Pancreas (tissue), 10 donors: ENCODE measurements at regions not wholly inside any gene's neighbourhood (a gene's known extent, or its start where the extent isn't known, plus 50 kb on each side); places are given as distances from the start of the nearest gene placed in this dataset.
A peak's percentile ranks its signal among the peaks of the same experiment; 100 is the strongest.

Experiments
- ATAC-seq, 4 donors: fragments of 200-7000 bp; cut with Tn5 transposase; one replicate each; pipeline versions ENCODE4 v1.8.0 to v1.9.1; 2020; ENCODE audit warnings: mild to moderate bottlenecking in 4 of 4, moderate library complexity in 4 of 4
- DNase-seq, 6 donors: peaks; one replicate each; pipeline ENCODE4 v3.0.0-alpha.2; 2020
- FAIRE-seq: peaks from 2 replicates; lab custom pipeline; 2012; peaks lifted over from hg19 to GRCh38; lab: Jason Lieb, UNC
- H3K27ac ChIP-seq, 4 donors: fragments of 200-600 bp; sonication (generic); 1 replicate in 3 of 4; 2 replicates in 1 of 4; pipeline versions ENCODE4 v1.5.0 to v1.8.0; 2020
- H3K27me3 ChIP-seq, 4 donors: fragments of 200-600 bp; one replicate each; pipeline ENCODE4 v1.8.0; 2021
- H3K36me3 ChIP-seq, 3 donors: fragments of 200-600 bp; sonication (generic) in 1 of 3; one replicate each; pipeline versions ENCODE4 v1.5.0 to v1.8.0; 2020 to 2021
- H3K4me1 ChIP-seq, 3 donors: fragments of 200-600 bp; one replicate each; pipeline ENCODE4 v1.8.0; 2021
- H3K4me3 ChIP-seq, 4 donors: fragments of 200-600 bp; sonication (generic) in 2 of 4; one replicate each; pipeline versions ENCODE4 v1.5.0 to v1.8.0; 2020 to 2021
- H3K9me3 ChIP-seq, 4 donors: fragments of 200-600 bp; one replicate each; pipeline ENCODE4 v1.8.0; 2021
- WGBS, 2 donors: extraction: QIAGEN DNeasy Blood & Tissue Kit; methylation state at CpG; one replicate each; pipeline ENCODE4 v1.1.7; 2013; 5-methylcytosine and 5-hydroxymethylcytosine counted together
- intact Hi-C, 3 donors: fragments of 100-400 bp; cut with DNase I; formaldehyde crosslinking; loops; one replicate each; pipeline versions ENCODE4 v1.11.1 to v1.14.2; 2022
- TF ChIP-seq, protein P1 (sequence below), 4 donors: fragments of 200-600 bp; sonication (generic) in 3 of 4; IDR thresholded peaks; one replicate each; pipeline versions ENCODE4 v1.5.0 to v1.8.0; 2021; ENCODE audit warnings: antibody characterized with exemption in 4 of 4
- donor health status: healthy with polysubstance abuse.
- donor health status: DM: no; HTN: no; CAD: no; lungs with moderate emphysema.
- donor health status: DM: no; HTN: no; CAD: no.
- donor health status: control.
- donor health status: control.
- donor health status: Bipolar disorder and iron deficiency.
- donor health status: DM: yes; HTN: yes; CAD: no.
- donor health status: DM: no; HTN: no; CAD: no.
- donor health status: DM: no; HTN: no; CAD: no.
- donor health status: DM: yes; HTN: yes; CAD: no.

DNA sequence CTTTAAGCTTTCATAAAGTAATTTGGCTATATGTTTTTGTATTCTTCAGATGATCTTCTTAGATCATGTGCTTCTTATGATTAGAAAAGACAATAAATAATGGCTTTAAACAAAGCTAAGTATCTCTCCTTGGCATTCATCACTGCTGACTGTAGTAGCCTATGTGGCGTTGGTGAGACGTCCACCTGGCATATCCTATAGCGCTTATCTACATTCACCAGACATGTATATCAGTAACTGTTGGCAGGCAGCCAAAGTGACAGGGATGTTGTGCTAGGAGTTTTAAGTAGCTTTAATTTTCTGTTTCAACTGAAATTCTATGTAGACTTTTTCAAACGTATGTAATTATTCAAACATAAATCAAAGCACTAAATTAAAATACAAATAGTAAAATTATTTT, 276.4 kb downstream of the IL15 start:
- WGBS, 2 donors: 31 to 32% methylated on average over 4 of the region's 4 CpGs
- Histone ChIP-seq H3K27ac (no peak overlapping the region), H3K4me3 (no peak overlapping the region), H3K27me3 (no peaks in the 10 kb centered on the region), H3K4me1 (no peaks in the 10 kb centered on the region), H3K36me3 (no peaks in the 10 kb centered on the region), H3K9me3 (no peaks in the 10 kb centered on the region)
- intact Hi-C loops: no loop called here
- DNase-seq: no peak
- no peak for ATAC-seq
- FAIRE-seq: no peak
- TF ChIP-seq, protein P1, sequence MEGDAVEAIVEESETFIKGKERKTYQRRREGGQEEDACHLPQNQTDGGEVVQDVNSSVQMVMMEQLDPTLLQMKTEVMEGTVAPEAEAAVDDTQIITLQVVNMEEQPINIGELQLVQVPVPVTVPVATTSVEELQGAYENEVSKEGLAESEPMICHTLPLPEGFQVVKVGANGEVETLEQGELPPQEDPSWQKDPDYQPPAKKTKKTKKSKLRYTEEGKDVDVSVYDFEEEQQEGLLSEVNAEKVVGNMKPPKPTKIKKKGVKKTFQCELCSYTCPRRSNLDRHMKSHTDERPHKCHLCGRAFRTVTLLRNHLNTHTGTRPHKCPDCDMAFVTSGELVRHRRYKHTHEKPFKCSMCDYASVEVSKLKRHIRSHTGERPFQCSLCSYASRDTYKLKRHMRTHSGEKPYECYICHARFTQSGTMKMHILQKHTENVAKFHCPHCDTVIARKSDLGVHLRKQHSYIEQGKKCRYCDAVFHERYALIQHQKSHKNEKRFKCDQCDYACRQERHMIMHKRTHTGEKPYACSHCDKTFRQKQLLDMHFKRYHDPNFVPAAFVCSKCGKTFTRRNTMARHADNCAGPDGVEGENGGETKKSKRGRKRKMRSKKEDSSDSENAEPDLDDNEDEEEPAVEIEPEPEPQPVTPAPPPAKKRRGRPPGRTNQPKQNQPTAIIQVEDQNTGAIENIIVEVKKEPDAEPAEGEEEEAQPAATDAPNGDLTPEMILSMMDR (IDR thresholded peaks at IDR 0.05): no peak

DNA sequence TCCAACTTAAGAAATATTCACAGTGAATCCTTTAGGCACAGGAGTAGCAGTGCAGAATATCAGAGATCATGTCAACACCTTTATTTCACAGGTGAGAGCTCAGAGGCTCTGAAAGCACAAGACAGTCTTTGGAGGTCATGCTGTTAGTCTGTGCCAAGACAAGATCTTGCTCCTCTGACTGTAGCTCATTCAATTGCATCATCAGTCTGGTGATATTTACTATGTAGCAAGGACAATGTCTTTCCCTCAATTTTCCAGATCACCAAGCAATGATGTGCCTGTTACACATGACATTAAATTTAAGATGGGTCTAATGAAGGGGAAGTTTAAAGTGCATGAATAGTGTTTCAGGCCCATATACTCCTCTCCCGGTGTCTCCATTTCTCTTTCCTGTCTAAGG, 277.5 kb downstream of the IL15 start:
- no peaks in the 10 kb centered on the region for H3K27me3 ChIP-seq
- intact Hi-C loops: no loop called here
- no peak overlapping the region for H3K27ac ChIP-seq
- ATAC-seq (peak in 2 of 4 donors; percentile 25 to 61), DNase-seq (no peak), FAIRE-seq (no peak)
- H3K4me3 ChIP-seq: no peak overlapping the region
- TF ChIP-seq, protein P1 (IDR thresholded peaks at IDR 0.05): no peak
- no peaks in the 10 kb centered on the region for H3K4me1 ChIP-seq
- H3K9me3 ChIP-seq: no peaks in the 10 kb centered on the region
- WGBS, 2 donors: 92 to 94% methylated on average over 1 of the region's 1 CpG
- no peaks in the 10 kb centered on the region for H3K36me3 ChIP-seq

DNA sequence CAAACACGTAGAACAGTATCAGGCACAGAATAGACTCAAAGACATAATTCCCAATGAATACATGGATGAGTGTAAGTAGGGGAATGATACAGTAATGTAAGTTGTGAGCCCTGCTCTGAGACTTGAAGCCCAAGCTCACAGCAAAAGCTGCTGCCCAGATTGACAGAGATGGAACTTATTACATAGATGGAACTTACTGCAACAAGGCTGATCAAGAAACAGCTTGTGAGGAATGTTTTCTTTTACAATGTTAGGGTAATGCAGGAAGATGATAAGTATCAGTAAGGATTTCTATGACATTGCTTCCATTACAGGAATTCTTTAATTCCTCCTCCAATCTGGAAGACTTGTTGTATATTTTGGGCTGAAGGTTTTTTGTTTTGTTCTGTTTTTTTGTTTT, 278.4 kb downstream of the IL15 start:
- WGBS, 2 donors: 78 to 86% methylated on average over 1 of the region's 1 CpG
- no peaks in the 10 kb centered on the region for H3K27me3 ChIP-seq
- FAIRE-seq (no peak), DNase-seq (no peak), ATAC-seq (no peak)
- no peaks in the 10 kb centered on the region for H3K9me3 ChIP-seq
- TF ChIP-seq, protein P1 (IDR thresholded peaks at IDR 0.05): no peak
- no peaks in the 10 kb centered on the region for H3K36me3 ChIP-seq
- H3K4me3 ChIP-seq: no peak overlapping the region
- no peak overlapping the region for H3K27ac ChIP-seq
- intact Hi-C loops: no loop called here
- no peaks in the 10 kb centered on the region for H3K4me1 ChIP-seq

DNA sequence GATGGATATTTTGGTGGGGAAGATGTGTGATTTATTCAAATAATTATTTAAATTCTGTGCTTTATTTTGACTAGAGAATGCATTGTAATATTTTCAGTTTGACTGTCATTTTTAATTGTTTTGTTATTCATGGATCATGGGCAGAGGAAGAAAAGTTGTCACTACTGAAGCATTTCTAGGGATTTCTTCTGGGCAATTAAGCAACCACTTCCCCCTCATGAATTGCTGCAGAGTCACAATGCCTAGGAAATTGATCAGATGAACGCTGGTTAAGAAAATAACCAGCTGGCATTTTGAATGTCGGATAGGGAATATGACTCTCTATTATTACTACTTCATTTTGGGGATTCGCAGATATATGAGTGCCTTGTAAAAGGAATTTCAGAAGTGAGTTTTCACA, 283.3 kb downstream of the IL15 start:
- no peak for DNase-seq
- no peak overlapping the region for H3K4me3 ChIP-seq
- H3K4me1 ChIP-seq: no peaks in the 10 kb centered on the region
- TF ChIP-seq, protein P1 (IDR thresholded peaks at IDR 0.05): no peak
- no peak overlapping the region for H3K27ac ChIP-seq
- no peaks in the 10 kb centered on the region for H3K9me3 ChIP-seq
- no peaks in the 10 kb centered on the region for H3K36me3 ChIP-seq
- no peak for ATAC-seq
- no peaks in the 10 kb centered on the region for H3K27me3 ChIP-seq
- intact Hi-C loops: no loop called here
- no peak for FAIRE-seq
- 63 to 64% methylated on average over 3 of the region's 3 CpGs for WGBS, 2 donors

DNA sequence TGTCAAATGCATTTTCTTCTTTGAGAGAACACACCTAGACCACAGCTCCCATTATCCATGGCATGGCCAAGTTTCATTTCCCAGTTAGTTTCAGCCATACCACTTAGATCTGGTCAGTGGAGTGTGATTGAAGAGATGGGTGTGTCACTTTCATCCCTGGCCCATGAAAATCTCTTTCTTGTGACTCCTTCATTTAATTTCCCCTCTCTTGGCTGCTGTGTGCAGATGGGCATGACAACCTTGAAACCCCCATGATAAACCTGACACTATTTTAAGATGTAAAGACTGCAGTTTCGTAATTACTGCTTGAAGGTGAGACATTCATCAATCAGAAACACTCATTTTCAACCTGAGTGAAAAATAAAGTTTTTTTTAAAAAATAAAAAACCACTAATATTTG, 284.9 kb downstream of the IL15 start:
- Histone ChIP-seq H3K4me3 (no peak overlapping the region), H3K9me3 (no peaks in the 10 kb centered on the region), H3K36me3 (no peaks in the 10 kb centered on the region), H3K27ac (no peak overlapping the region), H3K27me3 (no peaks in the 10 kb centered on the region), H3K4me1 (no peaks in the 10 kb centered on the region)
- intact Hi-C loops: no loop called here
- WGBS, 2 donors: 77 to 85% methylated on average over 1 of the region's 1 CpG
- no peak for FAIRE-seq
- TF ChIP-seq, protein P1 (IDR thresholded peaks at IDR 0.05): no peak
- DNase-seq: no peak
- ATAC-seq: no peak
